GM21423 (cell line): ENCODE measurements at regions not wholly inside any gene's neighbourhood (a gene's known extent, or its start where the extent isn't known, plus 50 kb on each side); places are given as distances from the start of the nearest gene placed in this dataset.
"Not testable (repeated sequence)": the region's sequence is repeated elsewhere in the genome, so short reads cannot be mapped to it uniquely, and the experiment has no call there.

Source experiments
- ATAC-seq: cut with Tn5 transposase; IDR thresholded peaks from one replicate; pipeline ENCODE4 v1.9.1; 2021; ENCODE audit warnings: mild to moderate bottlenecking, moderate library complexity; ENCODE audit not compliant: unreplicated experiment

- ATAC-seq: no peak
Observed at GRCh38 chr11:90738799-90739198, 516.0 kb upstream of the CHORDC1 start.

DNA sequence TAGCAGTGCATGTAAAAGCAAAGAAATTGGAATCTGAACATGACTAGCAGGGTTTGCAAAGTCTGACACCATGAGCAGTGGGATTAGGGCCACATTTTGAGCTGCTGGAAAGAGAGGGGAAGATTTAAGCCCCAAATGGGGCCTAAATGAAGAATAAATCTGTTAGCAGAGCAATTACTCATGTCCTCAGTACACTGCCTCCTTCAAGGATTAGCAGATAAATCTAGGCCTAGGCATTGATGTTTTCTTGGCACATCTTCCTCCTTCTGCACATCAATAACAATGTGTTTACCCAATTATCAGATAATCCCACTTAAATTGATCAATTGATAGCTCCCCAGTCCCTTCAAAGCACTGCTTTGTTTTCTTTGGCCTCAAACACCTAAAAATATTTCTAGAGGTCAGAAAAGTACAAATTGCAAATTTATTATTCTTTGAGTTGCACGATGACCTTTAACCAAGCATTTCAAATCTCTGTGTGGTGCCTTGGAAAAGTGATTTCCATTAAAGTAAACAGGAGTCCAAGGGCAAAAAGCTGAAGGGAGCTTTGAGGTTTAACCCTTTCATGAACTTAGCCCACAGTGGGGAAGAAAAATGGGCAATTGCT, 514.7 kb upstream of the CHORDC1 start:
- no peak for ATAC-seq

GRCh38 chr11:90732486-90732885, 509.6 kb upstream of the CHORDC1 start:
- no peak for ATAC-seq

GRCh38 chr11:90723475-90723874, 500.6 kb upstream of the CHORDC1 start:
- ATAC-seq: no peak

- no peak for ATAC-seq
Observed at GRCh38 chr11:90722552-90723190, 499.8 kb upstream of the CHORDC1 start.

DNA sequence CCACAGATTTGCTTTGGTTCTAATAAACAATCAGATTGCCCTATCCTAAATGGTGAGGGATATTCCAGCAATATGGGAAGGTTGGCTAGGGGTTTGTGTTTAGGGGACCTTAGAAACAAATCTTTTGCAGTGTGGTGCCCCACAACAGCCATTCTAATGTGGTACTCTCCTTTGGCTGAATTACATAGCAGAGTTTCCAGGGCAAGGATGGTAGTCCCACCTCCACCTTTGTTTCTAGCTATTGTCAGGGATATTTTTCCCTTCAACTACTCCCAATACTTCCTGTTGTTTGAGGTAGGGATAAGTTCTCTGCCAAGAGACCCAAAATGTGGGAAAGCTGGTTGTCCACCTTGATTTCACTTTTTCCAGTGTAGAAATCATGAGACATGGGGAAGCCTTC, 494.7 kb upstream of the CHORDC1 start:
- ATAC-seq: no peak

GRCh38 chr11:90705661-90706060, 482.8 kb upstream of the CHORDC1 start:
- no peak for ATAC-seq

GRCh38 chr11:90704510-90704909, 481.7 kb upstream of the CHORDC1 start:
- no peak for ATAC-seq

DNA sequence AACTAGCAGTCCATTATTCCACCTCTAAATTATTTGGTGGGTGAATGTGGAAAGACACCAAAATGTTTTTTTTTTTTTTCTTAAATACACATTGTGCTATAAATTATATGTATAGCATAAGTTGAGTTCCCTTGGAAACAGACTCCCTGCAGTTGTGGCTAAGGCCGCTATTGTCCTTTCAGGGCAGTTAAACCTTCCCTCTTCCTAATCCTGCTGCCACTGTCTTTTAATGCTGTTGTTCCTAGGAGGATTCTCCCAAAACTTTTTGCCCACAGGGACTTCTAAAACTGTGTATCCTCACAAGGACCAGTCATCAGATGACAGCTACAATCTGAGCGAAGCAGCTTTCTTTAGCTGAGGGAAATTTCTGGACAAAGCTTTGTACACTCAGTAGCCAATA, 478.9 kb upstream of the CHORDC1 start:
- no peak for ATAC-seq

DNA sequence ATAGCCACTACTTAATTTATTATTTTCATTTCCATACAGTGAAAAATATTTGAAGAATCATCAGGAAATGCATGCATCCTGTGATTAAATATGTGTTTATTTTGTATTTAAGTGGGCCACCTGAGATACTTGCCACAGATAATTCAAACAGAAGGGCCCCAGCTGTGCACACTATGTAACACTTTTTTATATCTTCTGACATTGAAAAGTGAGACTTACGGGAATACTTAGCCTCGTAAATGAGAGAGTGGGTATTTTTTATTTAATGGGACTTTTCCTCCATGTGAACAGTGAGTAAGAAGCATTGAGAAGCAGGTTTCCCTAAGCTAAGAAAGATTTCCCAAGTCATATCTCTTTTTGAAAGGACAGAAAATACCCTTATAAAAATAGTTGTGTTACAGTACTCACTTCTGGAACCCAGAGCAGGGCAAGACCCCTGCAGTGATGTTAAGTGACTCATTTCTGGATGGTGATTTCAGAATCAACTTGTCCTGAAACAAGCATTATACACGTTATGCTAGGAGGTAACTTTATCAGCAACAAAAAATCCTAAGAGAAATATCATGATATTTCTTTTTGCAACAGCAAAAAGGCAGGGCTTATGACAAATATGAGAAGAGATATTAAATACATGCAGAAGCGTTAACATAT, 478.1 kb upstream of the CHORDC1 start:
- ATAC-seq: peak; percentile 54

DNA sequence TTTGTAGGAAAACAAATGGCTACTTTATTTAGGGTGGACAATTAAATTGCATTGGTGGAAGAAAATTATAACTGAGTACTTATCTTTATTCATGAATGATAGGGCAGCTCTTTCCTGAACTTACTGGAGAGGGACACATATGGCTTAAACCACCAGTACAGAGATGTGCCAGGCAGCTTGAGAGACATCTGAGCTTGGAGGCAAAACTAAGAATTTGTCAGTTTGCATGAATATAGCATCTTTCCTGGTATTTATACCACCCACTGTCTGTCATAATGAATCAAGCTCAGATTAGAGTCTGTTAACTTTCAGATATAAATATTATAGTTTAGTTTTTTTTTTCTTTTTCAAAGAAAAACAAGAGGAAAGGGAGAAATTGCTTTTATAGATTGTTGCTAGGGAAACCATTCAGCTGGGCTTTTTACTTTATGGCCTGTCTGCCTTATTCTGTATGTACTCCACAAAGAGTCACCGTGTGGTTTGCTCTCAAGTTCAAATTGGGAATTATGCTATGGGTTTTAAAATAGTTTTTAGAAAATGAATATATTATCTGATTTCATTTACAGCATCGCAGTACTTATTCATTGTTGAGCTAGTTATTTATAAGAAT, 477.0 kb upstream of the CHORDC1 start:
- no peak for ATAC-seq

DNA sequence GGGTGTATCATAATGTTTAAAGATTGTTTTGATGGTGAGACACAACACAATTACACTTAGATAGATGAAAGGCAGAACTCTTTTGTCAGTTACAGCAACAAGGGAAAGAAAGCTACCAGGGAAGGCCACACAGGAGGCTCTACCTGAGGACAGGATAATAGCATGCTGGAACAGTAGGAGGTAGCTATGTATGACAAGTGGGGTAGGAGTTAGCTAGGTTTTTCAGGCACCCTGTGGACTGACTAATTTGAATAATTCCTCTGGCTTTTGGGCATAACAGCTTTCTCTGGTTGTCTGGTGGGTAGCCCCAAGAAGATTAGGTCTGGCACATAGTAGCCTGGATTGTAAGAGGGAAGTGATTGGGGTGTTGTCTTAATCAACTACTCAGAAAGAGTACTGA, 475.4 kb upstream of the CHORDC1 start:
- no peak for ATAC-seq

DNA sequence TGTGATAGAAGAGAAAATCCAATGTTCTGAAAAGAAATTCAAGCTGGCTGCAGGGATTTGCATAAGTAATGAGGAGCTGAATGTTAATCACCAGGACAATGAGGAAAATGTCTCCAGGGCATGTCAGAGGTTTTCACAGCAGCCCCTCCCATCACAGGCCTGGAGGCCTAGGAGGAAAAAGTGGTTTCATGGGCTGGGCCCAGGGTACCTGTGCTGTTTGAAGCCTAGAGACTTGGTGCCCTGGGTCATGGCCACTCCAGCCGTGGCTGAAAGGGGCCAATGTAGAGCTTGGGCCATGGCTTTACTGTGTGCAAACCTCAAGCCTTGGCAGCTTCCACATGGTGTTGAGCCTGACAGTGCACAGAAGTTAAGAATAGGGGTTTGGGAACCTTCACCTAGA, 452.6 kb upstream of the CHORDC1 start:
- ATAC-seq: not testable (repeated sequence)

GRCh38 chr11:90669094-90669493, 446.2 kb upstream of the CHORDC1 start:
- ATAC-seq: no peak

GRCh38 chr11:90668502-90668901, 445.7 kb upstream of the CHORDC1 start:
- no peak for ATAC-seq

- peak; percentile 83 for ATAC-seq
Observed at GRCh38 chr11:90661233-90661632, 438.4 kb upstream of the CHORDC1 start.

GRCh38 chr11:90656171-90656570, 433.3 kb upstream of the CHORDC1 start:
- no peak for ATAC-seq

DNA sequence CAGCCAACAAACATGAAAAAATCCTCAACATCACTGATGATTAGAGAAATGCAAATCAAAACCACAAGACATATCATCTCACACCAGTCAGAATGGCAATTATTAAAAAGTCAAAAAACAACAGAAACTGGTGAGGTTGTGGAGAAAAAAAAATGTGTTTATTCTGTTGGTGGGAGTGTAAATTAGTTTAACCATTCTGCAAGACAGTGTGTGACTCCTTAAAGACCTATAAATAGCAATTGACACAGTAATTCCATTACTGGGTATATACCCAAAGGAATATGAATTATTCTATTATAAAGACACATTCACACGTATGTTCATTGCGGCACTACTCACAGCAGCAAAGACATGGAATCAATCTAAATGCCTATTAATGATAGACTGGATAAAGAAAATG, 427.3 kb upstream of the CHORDC1 start:
- ATAC-seq: no peak

DNA sequence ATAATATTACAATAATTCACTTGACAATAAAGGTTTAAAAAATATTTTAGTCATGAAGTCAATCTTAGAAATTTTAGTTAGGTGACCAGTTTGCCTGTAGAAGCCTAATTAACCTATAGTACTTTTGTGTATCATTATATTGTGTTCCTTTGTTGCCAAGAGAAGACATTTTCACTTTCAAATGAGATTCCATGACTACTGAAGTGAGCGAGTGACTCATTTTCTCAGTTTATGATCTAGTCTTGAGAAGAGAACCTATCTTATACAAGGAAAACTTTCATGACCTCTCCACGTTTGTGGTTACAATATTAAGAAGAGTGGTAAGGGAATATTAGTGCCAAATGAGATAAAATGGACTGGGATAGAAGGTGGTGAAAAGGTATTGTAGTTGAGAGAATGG, 423.9 kb upstream of the CHORDC1 start:
- no peak for ATAC-seq

GRCh38 chr11:90646266-90646665, 423.4 kb upstream of the CHORDC1 start:
- ATAC-seq: no peak

DNA sequence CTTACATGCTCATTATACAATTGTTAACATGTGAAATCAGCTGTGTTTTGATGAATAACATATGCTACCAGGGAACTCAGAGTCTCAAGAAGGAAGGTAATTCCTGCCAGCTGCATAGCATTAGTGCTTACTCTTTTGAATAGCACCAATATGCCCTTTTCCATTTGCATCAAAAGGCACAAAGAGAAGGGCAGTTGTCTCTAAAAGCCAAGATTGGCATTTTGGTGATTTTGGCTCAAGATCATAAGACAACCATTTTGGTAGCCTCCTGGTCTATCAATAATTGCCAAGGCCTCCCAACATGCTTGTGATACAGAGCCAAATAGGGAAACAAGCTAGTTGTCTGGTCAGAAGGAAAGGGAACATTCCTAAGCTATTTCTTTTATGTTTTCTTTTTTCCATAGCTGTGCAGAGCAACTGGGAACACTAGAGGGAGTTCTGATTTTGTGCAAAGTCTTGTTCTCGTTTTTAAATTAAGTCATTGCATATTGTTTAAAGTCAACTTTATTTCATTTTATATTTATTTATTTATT, 416.7 kb upstream of the CHORDC1 start:
- ATAC-seq: no peak

DNA sequence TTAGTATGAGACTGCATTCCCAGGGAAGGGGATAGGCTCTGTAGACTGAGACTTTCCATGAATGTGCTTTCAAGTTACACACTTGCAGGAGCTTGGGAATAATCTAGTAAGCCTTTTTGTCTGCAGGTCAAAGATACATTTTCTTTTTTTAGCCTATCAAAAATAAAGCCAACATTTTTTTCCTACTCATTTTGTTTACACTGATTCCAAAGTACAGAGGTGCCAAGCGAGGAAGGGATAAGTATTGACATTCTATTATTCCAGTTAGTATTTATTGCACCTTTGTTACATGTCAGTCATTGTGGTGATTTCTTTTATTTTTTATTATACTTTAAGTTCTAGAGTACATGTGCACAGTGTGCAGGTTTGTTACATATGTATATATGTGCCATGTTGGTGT, 413.0 kb upstream of the CHORDC1 start:
- ATAC-seq: no peak
